B cell (primary cell): ENCODE measurements at regions not wholly inside any gene's neighbourhood (a gene's known extent, or its start where the extent isn't known, plus 50 kb on each side); places are given as distances from the start of the nearest gene placed in this dataset.
A peak's percentile ranks its signal among the peaks of the same experiment; 100 is the strongest.

Experiments
- ATAC-seq: fragments of 200-7000 bp; cut with Tn5 transposase; one replicate; pipeline ENCODE4 v1.10.0; 2021; ENCODE audit warnings: low read depth, mild to moderate bottlenecking, moderate number of reproducible peaks, moderate library complexity
- CTCF ChIA-PET: fragments of 350-600 bp; sonication (Branson Sonifier 250); formaldehyde crosslinking; loops from one replicate; lab custom pipeline; 2021; ENCODE audit warnings: antibody characterized with exemption, inconsistent platforms; lab: Charles Lee
- POLR2A ChIA-PET: fragments of 350-600 bp; sonication (Branson Sonifier 250); formaldehyde crosslinking; loops from one replicate; lab custom pipeline; 2021; ENCODE audit warnings: antibody characterized with exemption; lab: Charles Lee
- DNase-seq: peaks from one replicate; pipeline ENCODE4 v3.0.0; 2013
- H2AFZ ChIP-seq: 2 replicates; pipeline ENCODE4 v1.6.1; 2012; ENCODE audit warnings: mild to moderate bottlenecking, low read depth, low read length; ENCODE audit not compliant: insufficient read depth, poor library complexity, severe bottlenecking
- H3K27ac ChIP-seq, 2 donors: 1 replicate in 1 of 2; 2 replicates in 1 of 2; pipeline ENCODE4 v1.5.1; 2012 to 2013; ENCODE audit warnings: low read length in 2 of 2, mild to moderate bottlenecking in 2 of 2, moderate library complexity in 1 of 2
- H3K27me3 ChIP-seq, 4 experiments: fragments of 200-600 bp in 1 of 4; sonication (generic) in 1 of 4; replicated peaks in 1 of 4; 1 replicate in 2 of 4; 2 replicates in 2 of 4; pipeline versions ENCODE4 v1.6.1 to v1.7.0; 2013 to 2016; ENCODE audit warnings: low read length in 3 of 4, mild to moderate bottlenecking in 2 of 4, mixed read lengths in 1 of 4, moderate library complexity in 1 of 4; ENCODE audit not compliant: insufficient read depth in 4 of 4, control insufficient read depth in 3 of 4; ENCODE audit errors: control extremely low read depth in 1 of 4
- H3K36me3 ChIP-seq, 2 experiments: replicated peaks in 1 of 2; 1 replicate in 1 of 2; 2 replicates in 1 of 2; pipeline versions ENCODE4 v1.6.1 to v1.7.1; 2013; ENCODE audit warnings: low read length in 1 of 2; ENCODE audit not compliant: insufficient read depth in 2 of 2, control insufficient read depth in 1 of 2; ENCODE audit errors: control extremely low read depth in 1 of 2, extremely low read depth in 1 of 2
- H3K4me1 ChIP-seq, 2 donors: fragments of 200-600 bp in 1 of 2; sonication (generic) in 1 of 2; 1 replicate in 1 of 2; 2 replicates in 1 of 2; pipeline versions ENCODE4 v1.5.1 to v1.6.1; 2013 to 2017; ENCODE audit warnings: low read length in 2 of 2; ENCODE audit not compliant: control insufficient read depth in 2 of 2, insufficient read depth in 2 of 2
- H3K4me2 ChIP-seq: replicated peaks from 2 replicates; pipeline ENCODE3; 2012; ENCODE audit warnings: mild to moderate bottlenecking, low read depth, low read length; ENCODE audit not compliant: poor library complexity, severe bottlenecking
- H3K4me3 ChIP-seq, 5 experiments: fragments of 200-600 bp in 1 of 5; sonication (generic) in 1 of 5; 1 replicate in 3 of 5; 2 replicates in 2 of 5; pipeline versions ENCODE4 v1.5.1 to v1.7.0; 2011 to 2016; ENCODE audit warnings: low read length in 4 of 5, mild to moderate bottlenecking in 4 of 5, low read depth in 2 of 5, control low read depth in 1 of 5, moderate library complexity in 1 of 5; ENCODE audit not compliant: insufficient read depth in 1 of 5; ENCODE audit errors: control extremely low read depth in 1 of 5, extremely low read depth in 1 of 5
- H3K79me2 ChIP-seq: fragments of 200-600 bp; sonication (generic); one replicate; pipeline ENCODE4 v1.6.0; 2016; ENCODE audit warnings: low read length; ENCODE audit not compliant: control insufficient read depth, insufficient read depth
- H3K9ac ChIP-seq: fragments of 200-600 bp; sonication (generic); 2 replicates; pipeline ENCODE4 v1.6.1; 2017; ENCODE audit warnings: mild to moderate bottlenecking, low read length, moderate library complexity
- H3K9me3 ChIP-seq, 3 donors: one replicate each; pipeline versions ENCODE4 v1.6.1 to v1.7.1; 2013; ENCODE audit warnings: low read length in 2 of 3; ENCODE audit not compliant: control insufficient read depth in 2 of 3, insufficient read depth in 1 of 3; ENCODE audit errors: control extremely low read depth in 1 of 3
- H4K20me1 ChIP-seq: 2 replicates; pipeline ENCODE4 v1.6.0; 2012; ENCODE audit warnings: mild to moderate bottlenecking, low read length; ENCODE audit not compliant: insufficient read depth, control insufficient read depth, poor library complexity, severe bottlenecking
- H3K27ac Mint-ChIP-seq: one replicate; pipeline ENCODE4 v1.8.0; 2021; ENCODE audit warnings: mixed read lengths
- H3K27me3 Mint-ChIP-seq: one replicate; pipeline ENCODE4 v1.8.0; 2021; ENCODE audit warnings: mixed read lengths
- H3K4me1 Mint-ChIP-seq: one replicate; pipeline ENCODE4 v1.8.0; 2021; ENCODE audit warnings: mixed read lengths
- H3K4me3 Mint-ChIP-seq: one replicate; pipeline ENCODE4 v1.8.0; 2021; ENCODE audit warnings: mixed read lengths
- H3K9me3 Mint-ChIP-seq: one replicate; pipeline ENCODE4 v1.8.0; 2022; ENCODE audit warnings: mixed read lengths; ENCODE audit not compliant: insufficient read depth
- EZH2 ChIP-seq: IDR thresholded peaks from 2 replicates; pipeline ENCODE4 v1.6.1; 2012; ENCODE audit warnings: borderline replicate concordance, low read depth, mild to moderate bottlenecking, moderate library complexity, low read length; ENCODE audit not compliant: insufficient read depth, poor library complexity, severe bottlenecking
- WGBS: methylation state at CpG from one replicate; pipeline ENCODE4 v1.1.5; 2013; ENCODE audit warnings: missing lambda C conversion rate; ENCODE audit not compliant: insufficient coverage; 5-methylcytosine and 5-hydroxymethylcytosine counted together
- intact Hi-C: fragments of 100-400 bp; cut with micrococcal nuclease; formaldehyde crosslinking; loops from one replicate; pipeline ENCODE4 v1.10.0; 2022
- TF ChIP-seq, protein P1 (sequence below): fragments of 200-600 bp; IDR thresholded peaks from one replicate; pipeline ENCODE4 v1.8.0; 2022; ENCODE audit warnings: antibody characterized with exemption, mild to moderate bottlenecking

DNA sequence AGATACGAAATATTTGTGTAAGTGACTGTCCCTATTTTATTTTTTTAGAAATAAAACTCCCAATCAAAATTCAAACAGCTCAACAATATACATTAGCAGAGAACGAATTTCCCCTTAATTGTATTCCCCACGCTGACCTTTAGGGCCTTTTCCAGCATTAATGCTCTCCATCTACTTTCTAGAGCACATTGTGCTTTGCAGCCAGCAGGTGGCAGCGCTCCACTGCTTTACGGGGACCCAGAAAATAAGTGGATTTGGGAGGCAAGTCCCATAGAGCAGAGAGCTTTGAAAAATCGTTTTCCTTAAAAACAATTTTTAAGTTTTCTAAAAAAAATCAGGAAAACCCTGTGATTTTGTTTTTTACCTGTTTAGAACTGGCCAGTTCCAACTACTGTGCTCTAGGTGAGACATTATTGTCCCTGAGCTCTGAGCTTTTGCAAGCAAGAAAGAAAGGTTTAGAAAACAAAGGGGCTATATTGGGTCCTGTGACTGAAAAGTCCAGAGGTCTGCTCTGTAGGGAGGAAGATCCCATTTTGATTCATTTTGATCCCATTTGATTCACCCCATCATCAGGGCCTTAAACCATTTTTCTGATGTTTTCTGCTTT lies 144.4 kb upstream of the ZNF644 start:
- no CpG with 5 or more reads among the region's 6 CpGs for WGBS
- TF ChIP-seq EZH2 = no peak
- TF ChIP-seq, protein P1, sequence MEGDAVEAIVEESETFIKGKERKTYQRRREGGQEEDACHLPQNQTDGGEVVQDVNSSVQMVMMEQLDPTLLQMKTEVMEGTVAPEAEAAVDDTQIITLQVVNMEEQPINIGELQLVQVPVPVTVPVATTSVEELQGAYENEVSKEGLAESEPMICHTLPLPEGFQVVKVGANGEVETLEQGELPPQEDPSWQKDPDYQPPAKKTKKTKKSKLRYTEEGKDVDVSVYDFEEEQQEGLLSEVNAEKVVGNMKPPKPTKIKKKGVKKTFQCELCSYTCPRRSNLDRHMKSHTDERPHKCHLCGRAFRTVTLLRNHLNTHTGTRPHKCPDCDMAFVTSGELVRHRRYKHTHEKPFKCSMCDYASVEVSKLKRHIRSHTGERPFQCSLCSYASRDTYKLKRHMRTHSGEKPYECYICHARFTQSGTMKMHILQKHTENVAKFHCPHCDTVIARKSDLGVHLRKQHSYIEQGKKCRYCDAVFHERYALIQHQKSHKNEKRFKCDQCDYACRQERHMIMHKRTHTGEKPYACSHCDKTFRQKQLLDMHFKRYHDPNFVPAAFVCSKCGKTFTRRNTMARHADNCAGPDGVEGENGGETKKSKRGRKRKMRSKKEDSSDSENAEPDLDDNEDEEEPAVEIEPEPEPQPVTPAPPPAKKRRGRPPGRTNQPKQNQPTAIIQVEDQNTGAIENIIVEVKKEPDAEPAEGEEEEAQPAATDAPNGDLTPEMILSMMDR = peak; percentile 62
- Histone ChIP-seq H3K36me3 (no peaks in the 10 kb centered on the region), H3K27me3 (no peaks in the 10 kb centered on the region), H3K9ac (no peak overlapping the region), H3K9me3 (peaks cover 0 to 5% (median 0%) of the 10 kb centered on the region in 3 donors), H2AFZ (peak overlapping the region; percentile 8), H4K20me1 (no peaks in the 10 kb centered on the region), H3K4me2 (no peak overlapping the region), H3K79me2 (no peaks in the 10 kb centered on the region), H3K4me1 (peaks cover 0 to 4% of the 10 kb centered on the region in 2 donors), H3K27ac (no peak overlapping the region), H3K4me3 (no peak overlapping the region)
- Mint-ChIP-seq H3K27me3 (no peaks in the 10 kb centered on the region), H3K27ac (no peak overlapping the region), H3K4me3 (no peak overlapping the region), H3K4me1 (peaks cover 2% of the 10 kb centered on the region), H3K9me3 (no peaks in the 10 kb centered on the region)
- POLR2A ChIA-PET = interaction anchor here (1.7 kb wide), 1 partner anchor 144 kb away, joined by 4 read pairs; the partner anchor contains the start of gene ZNF644
- no peak for ATAC-seq
- peak; percentile 41 for DNase-seq
- CTCF ChIA-PET = interaction anchor here (0.7 to 4.8 kb wide), 46 partner anchors 10 to 1120 kb away, joined by 3 to 75 read pairs (median 4); partner anchors contain the start of gene ZNF644
- intact Hi-C loops = loop anchor here (5.0 to 10.0 kb wide), 3 partner anchors 201 to 1119 kb away; no protein-coding TSS in a partner anchor

DNA sequence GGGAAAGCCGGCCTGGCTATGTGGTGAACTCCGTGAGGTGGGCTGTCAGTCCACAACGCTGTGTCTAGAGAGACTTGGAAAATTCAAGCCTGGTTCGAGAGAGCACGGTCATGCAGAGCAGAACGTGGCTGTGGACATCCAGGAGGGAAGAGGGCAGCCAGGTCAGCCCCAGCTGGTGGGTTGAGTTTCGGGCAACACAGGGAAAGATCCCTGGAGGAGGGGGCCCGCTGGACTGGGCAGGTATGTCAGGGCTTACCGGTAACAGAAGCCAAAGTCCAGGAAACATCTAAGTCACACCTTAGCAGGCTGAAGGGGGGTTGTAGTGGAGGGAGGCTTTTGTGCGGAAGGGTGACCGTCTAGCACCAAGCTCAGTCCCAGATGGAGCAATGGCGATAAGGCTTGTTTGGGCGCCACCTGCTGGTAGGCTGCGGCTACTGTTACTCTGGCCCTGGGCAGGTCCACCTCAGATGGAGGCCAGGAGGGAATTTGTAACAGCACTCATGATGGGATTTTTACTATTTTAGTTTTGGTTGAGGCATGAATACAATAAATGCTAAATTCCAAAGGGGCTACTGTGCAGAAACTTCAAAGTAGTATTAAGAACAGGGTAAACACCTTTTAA lies 143.3 kb upstream of the ZNF644 start:
- ChIA-PET POLR2A (interaction anchor here (1.7 kb wide), 1 partner anchor 143 kb away, joined by 4 read pairs; the partner anchor contains the start of gene ZNF644), CTCF (interaction anchor here (0.6 to 4.8 kb wide), 48 partner anchors 8 to 1119 kb away, joined by 3 to 75 read pairs (median 4); partner anchors contain the start of genes BARHL2 and ZNF644)
- no peaks in the 10 kb centered on the region for H3K36me3 ChIP-seq
- intact Hi-C loops = loop anchor here (1.0 to 10.0 kb wide), 5 partner anchors 147 to 1118 kb away; no protein-coding TSS in a partner anchor
- Mint-ChIP-seq H3K27ac (no peak overlapping the region), H3K4me1 (peaks cover 2% of the 10 kb centered on the region), H3K9me3 (no peaks in the 10 kb centered on the region), H3K27me3 (peaks cover 3% of the 10 kb centered on the region), H3K4me3 (no peak overlapping the region)
- no peaks in the 10 kb centered on the region for H3K27me3 ChIP-seq
- H3K9ac ChIP-seq = no peak overlapping the region
- H4K20me1 ChIP-seq = no peaks in the 10 kb centered on the region
- H3K4me1 ChIP-seq = peaks cover 0 to 4% of the 10 kb centered on the region in 2 donors
- no peak overlapping the region for H3K4me2 ChIP-seq
- no peak overlapping the region for H3K4me3 ChIP-seq
- ATAC-seq (peak; percentile 82), DNase-seq (peak; percentile 73)
- WGBS = 48% methylated on average over 14 of the region's 14 CpGs
- peak overlapping the region; percentile 32 for H2AFZ ChIP-seq
- H3K27ac ChIP-seq = no peak overlapping the region
- H3K9me3 ChIP-seq = peaks cover 0 to 5% (median 0%) of the 10 kb centered on the region in 3 donors
- no peaks in the 10 kb centered on the region for H3K79me2 ChIP-seq
- no peak for TF ChIP-seq EZH2
- TF ChIP-seq, protein P1 = peak; percentile 95
